ENCODE measurements at regions not wholly inside any gene's neighbourhood (a gene's known extent, or its start where the extent isn't known, plus 50 kb on each side); places are given as distances from the start of the nearest gene placed in this dataset.

- TF ChIP-seq AFF4 (CRISPR knock-in tag; IDR thresholded peaks at IDR 0.05; ENCODE audit: borderline replicate concordance) (no peak), HMGA2 (CRISPR knock-in tag; IDR thresholded peaks at IDR 0.05) (no peak), ZNF263 (CRISPR knock-in tag; IDR thresholded peaks at IDR 0.05; ENCODE audit: low read depth) (no peak), STAT6 (CRISPR knock-in tag; conservative IDR thresholded peaks at IDR 0.05; ENCODE audit: low read depth) (no peak), ARID4B (CRISPR knock-in tag; IDR thresholded peaks at IDR 0.05; ENCODE audit: borderline replicate concordance) (no peak)
Observed at GRCh38 chr2:177021706-177022343, 190.8 kb upstream of the HNRNPA3 start (continued).

- H3K4me3 Mint-ChIP-seq, result no peak overlapping the region
- ChIA-PET CTCF (no interaction called here), POLR2A (no interaction called here)
- peaks cover 21% of the 10 kb centered on the region for H3K4me1 Mint-ChIP-seq
- DNase-seq (ENCODE audit: low spot score), result no peak
- no peaks in the 10 kb centered on the region for H3K36me3 Mint-ChIP-seq
- no peaks in the 10 kb centered on the region for H3K9me3 Mint-ChIP-seq
- no peak overlapping the region for H3K27ac Mint-ChIP-seq
- no peak for ATAC-seq
- H3K27me3 Mint-ChIP-seq (ENCODE audit: low read depth), result no peaks in the 10 kb centered on the region
- TF ChIP-seq MLX (CRISPR knock-in tag; IDR thresholded peaks at IDR 0.05) (no peak), USF1 (CRISPR knock-in tag; IDR thresholded peaks at IDR 0.05) (no peak), NFYB (CRISPR knock-in tag; conservative IDR thresholded peaks at IDR 0.05; ENCODE audit: low read depth) (no peak), PRRX2 (CRISPR knock-in tag; IDR thresholded peaks at IDR 0.05) (no peak), ZNF425 (CRISPR knock-in tag; conservative IDR thresholded peaks at IDR 0.05) (no peak), TP53 (CRISPR knock-in tag; IDR thresholded peaks at IDR 0.05) (no peak), ATF2 (CRISPR knock-in tag; IDR thresholded peaks at IDR 0.05; ENCODE audit: borderline replicate concordance, low read depth) (no peak), ZBTB21 (CRISPR knock-in tag; IDR thresholded peaks at IDR 0.05; ENCODE audit: borderline replicate concordance) (no peak), CTCF (IDR thresholded peaks at IDR 0.05) (no peak), ZNF121 (CRISPR knock-in tag; IDR thresholded peaks at IDR 0.05) (no peak), ELF4 (CRISPR knock-in tag; IDR thresholded peaks at IDR 0.05; ENCODE audit: low read depth) (no peak)
Observed at GRCh38 chr2:177024765-177025164, 187.8 kb upstream of the HNRNPA3 start.

All from WTC11 (cell line).